Stomach (tissue), 4 donors: ENCODE measurements at regions not wholly inside any gene's neighbourhood (a gene's known extent, or its start where the extent isn't known, plus 50 kb on each side); places are given as distances from the start of the nearest gene placed in this dataset.

ENCODE experiments used
- POLR2A ChIP-seq, 4 donors: fragments of 450-650 bp; IDR thresholded peaks; one replicate each; pipeline ENCODE4 v1.6.1; 2016; ENCODE audit warnings: antibody characterized with exemption in 4 of 4, control low read depth in 2 of 4, mild to moderate bottlenecking in 1 of 4, moderate library complexity in 1 of 4
- POLR2AphosphoS5 ChIP-seq, 3 donors: sonication (generic); formaldehyde crosslinking; IDR thresholded peaks; one replicate each; pipeline ENCODE4 v1.6.1; 2016; ENCODE audit warnings: antibody characterized with exemption in 3 of 3
- TF ChIP-seq, protein P1 (sequence below), 7 experiments: fragments of 450-650 bp in 4 of 7; fragments of 200-600 bp in 3 of 7; sonication (generic) in 3 of 7; IDR thresholded peaks; one replicate each; pipeline ENCODE4 v1.5.1; 2016 to 2019; ENCODE audit warnings: antibody characterized with exemption in 7 of 7, control low read depth in 2 of 7, mild to moderate bottlenecking in 1 of 7

DNA sequence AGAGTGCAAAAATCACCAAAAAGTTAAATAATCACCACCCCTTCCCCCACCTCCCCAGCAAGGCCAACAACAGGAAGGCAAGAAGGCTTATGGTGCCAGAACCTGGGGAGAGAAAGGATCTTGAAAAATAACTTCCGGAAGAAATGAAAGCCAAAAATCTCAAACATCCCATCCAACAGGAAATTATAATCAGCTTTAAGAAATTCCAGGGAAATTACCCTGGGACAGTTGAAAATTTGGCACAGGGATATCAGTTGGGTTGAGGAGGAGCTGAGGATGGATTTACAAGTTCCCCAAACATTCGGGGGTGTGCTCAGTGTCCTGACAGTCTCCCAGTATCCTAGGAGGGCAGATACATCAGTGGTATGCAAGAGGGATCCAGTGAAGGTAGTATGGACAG lies 82.7 kb downstream of the POLR2M start:
- TF ChIP-seq, protein P1, sequence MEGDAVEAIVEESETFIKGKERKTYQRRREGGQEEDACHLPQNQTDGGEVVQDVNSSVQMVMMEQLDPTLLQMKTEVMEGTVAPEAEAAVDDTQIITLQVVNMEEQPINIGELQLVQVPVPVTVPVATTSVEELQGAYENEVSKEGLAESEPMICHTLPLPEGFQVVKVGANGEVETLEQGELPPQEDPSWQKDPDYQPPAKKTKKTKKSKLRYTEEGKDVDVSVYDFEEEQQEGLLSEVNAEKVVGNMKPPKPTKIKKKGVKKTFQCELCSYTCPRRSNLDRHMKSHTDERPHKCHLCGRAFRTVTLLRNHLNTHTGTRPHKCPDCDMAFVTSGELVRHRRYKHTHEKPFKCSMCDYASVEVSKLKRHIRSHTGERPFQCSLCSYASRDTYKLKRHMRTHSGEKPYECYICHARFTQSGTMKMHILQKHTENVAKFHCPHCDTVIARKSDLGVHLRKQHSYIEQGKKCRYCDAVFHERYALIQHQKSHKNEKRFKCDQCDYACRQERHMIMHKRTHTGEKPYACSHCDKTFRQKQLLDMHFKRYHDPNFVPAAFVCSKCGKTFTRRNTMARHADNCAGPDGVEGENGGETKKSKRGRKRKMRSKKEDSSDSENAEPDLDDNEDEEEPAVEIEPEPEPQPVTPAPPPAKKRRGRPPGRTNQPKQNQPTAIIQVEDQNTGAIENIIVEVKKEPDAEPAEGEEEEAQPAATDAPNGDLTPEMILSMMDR (IDR thresholded peaks at IDR 0.05) = no peak
- TF ChIP-seq POLR2AphosphoS5 (IDR thresholded peaks at IDR 0.05) (no peak), POLR2A (IDR thresholded peaks at IDR 0.05) (no peak)
